PC-9 (cell line): ENCODE measurements at regions not wholly inside any gene's neighbourhood (a gene's known extent, or its start where the extent isn't known, plus 50 kb on each side); places are given as distances from the start of the nearest gene placed in this dataset.

Experiments used
- BruUV-seq: library from RNA; stranded (reverse); fragments of 400-500 nt; replicated peaks from 2 replicates; lab custom pipeline; 2021; lab: Mats Ljungman, UMichigan
- CTCF ChIA-PET: fragments of 300-600 bp; sonication (Branson Sonifier 250); formaldehyde crosslinking; loops from one replicate; lab custom pipeline; 2022; ENCODE audit warnings: antibody characterized with exemption; lab: Charles Lee
- POLR2A ChIA-PET: fragments of 300-600 bp; sonication (Branson Sonifier 250); formaldehyde crosslinking; loops from one replicate; lab custom pipeline; 2022; ENCODE audit warnings: antibody characterized with exemption; ENCODE audit not compliant: unreplicated experiment; lab: Charles Lee
- DNase-seq, 2 experiments: peaks; one replicate each; pipeline versions ENCODE4 v3.0.0 to v3.0.0-alpha.2; 2015 to 2022; ENCODE audit warnings: mixed read lengths in 1 of 2
- H2AFZ ChIP-seq: fragments of 200-600 bp; sonication (generic); 2 replicates; pipeline ENCODE4 v1.8.1; 2017; ENCODE audit warnings: antibody characterized with exemption
- H3F3A ChIP-seq: fragments of 200-600 bp; sonication (generic); 2 replicates; pipeline ENCODE4 v1.8.1; 2017; ENCODE audit warnings: antibody characterized with exemption, mild to moderate bottlenecking, low read depth; ENCODE audit not compliant: insufficient read depth
- H3K27ac ChIP-seq: fragments of 200-600 bp; sonication (generic); 2 replicates; pipeline ENCODE4 v1.6.1; 2016; ENCODE audit warnings: mixed run types
- H3K27me3 ChIP-seq: fragments of 200-600 bp; sonication (generic); 2 replicates; pipeline ENCODE4 v1.6.1; 2016; ENCODE audit warnings: low read depth, mixed run types; ENCODE audit not compliant: insufficient read depth
- H3K36me3 ChIP-seq: fragments of 200-600 bp; sonication (generic); 2 replicates; pipeline ENCODE4 v1.6.1; 2016; ENCODE audit warnings: low read depth, mixed run types
- H3K4me1 ChIP-seq: fragments of 200-600 bp; sonication (generic); replicated peaks from 2 replicates; pipeline ENCODE4 v1.6.1; 2016; ENCODE audit warnings: mixed run types; ENCODE audit not compliant: insufficient read depth
- H3K4me2 ChIP-seq: fragments of 200-600 bp; sonication (generic); 2 replicates; pipeline ENCODE4 v1.6.1; 2017; ENCODE audit warnings: mixed run types
- H3K4me3 ChIP-seq: fragments of 200-600 bp; sonication (generic); 2 replicates; pipeline ENCODE4 v1.6.1; 2016; ENCODE audit warnings: mixed run types
- H3K79me2 ChIP-seq: fragments of 200-600 bp; sonication (generic); 2 replicates; pipeline ENCODE4 v1.6.1; 2017; ENCODE audit warnings: low read depth, mixed run types
- H3K9me2 ChIP-seq: fragments of 200-600 bp; sonication (generic); 2 replicates; pipeline ENCODE4 v1.8.1; 2017; ENCODE audit warnings: mild to moderate bottlenecking; ENCODE audit not compliant: insufficient read depth
- H3K9me3 ChIP-seq: fragments of 200-600 bp; sonication (generic); 2 replicates; pipeline ENCODE4 v1.8.1; 2016; ENCODE audit warnings: low read depth; ENCODE audit not compliant: insufficient read depth
- H4K20me1 ChIP-seq: fragments of 200-600 bp; sonication (generic); 2 replicates; pipeline ENCODE4 v1.8.1; 2017; ENCODE audit not compliant: insufficient read depth
- CTCF ChIP-seq: fragments of 200-600 bp; sonication (generic); conservative IDR thresholded peaks from 2 replicates; pipeline ENCODE4 v1.6.1; 2017; ENCODE audit warnings: mixed run types, antibody characterized with exemption, mild to moderate bottlenecking, moderate library complexity
- EZH2 ChIP-seq: fragments of 200-600 bp; sonication (generic); IDR thresholded peaks from 2 replicates; pipeline ENCODE4 v1.8.0; 2017; ENCODE audit warnings: antibody characterized with exemption, low read depth
- intact Hi-C: fragments of 100-400 bp; cut with micrococcal nuclease; formaldehyde crosslinking; loops from one replicate; pipeline ENCODE4 v1.10.0; 2022; ENCODE audit not compliant: unreplicated experiment

- no peaks in the 10 kb centered on the region for H3K4me1 ChIP-seq
- no peaks in the 10 kb centered on the region for H3F3A ChIP-seq
- H3K27ac ChIP-seq: no peak overlapping the region
- intact Hi-C loops: no loop called here
- H4K20me1 ChIP-seq: no peaks in the 10 kb centered on the region
- POLR2A ChIA-PET: no interaction called here
- no peaks in the 10 kb centered on the region for H3K9me3 ChIP-seq
- no peak overlapping the region for H3K4me2 ChIP-seq
- H3K36me3 ChIP-seq: no peaks in the 10 kb centered on the region
- no peak for DNase-seq
- H3K4me3 ChIP-seq: no peak overlapping the region
- H3K79me2 ChIP-seq: no peaks in the 10 kb centered on the region
- no TSS peak for BruUV-seq
- CTCF ChIA-PET: no interaction called here
- H3K9me2 ChIP-seq: no peaks in the 10 kb centered on the region
- no peaks in the 10 kb centered on the region for H3K27me3 ChIP-seq
- no peak for TF ChIP-seq EZH2
- TF ChIP-seq CTCF: no peak
- no peak overlapping the region for H2AFZ ChIP-seq
Observed at GRCh38 chr2:115942800-115943199, 1500.4 kb downstream of the DPP10 start.

- H3K4me2 ChIP-seq: no peak overlapping the region
- no peak overlapping the region for H2AFZ ChIP-seq
- no peaks in the 10 kb centered on the region for H4K20me1 ChIP-seq
- H3K4me1 ChIP-seq: no peaks in the 10 kb centered on the region
- no peak for DNase-seq
- intact Hi-C loops: no loop called here
- no peaks in the 10 kb centered on the region for H3K9me2 ChIP-seq
- no peaks in the 10 kb centered on the region for H3K36me3 ChIP-seq
- BruUV-seq: no TSS peak
- no peak overlapping the region for H3K27ac ChIP-seq
- TF ChIP-seq EZH2 (no peak), CTCF (no peak)
- CTCF ChIA-PET: no interaction called here
- no peaks in the 10 kb centered on the region for H3K27me3 ChIP-seq
- no peaks in the 10 kb centered on the region for H3K79me2 ChIP-seq
- no peak overlapping the region for H3K4me3 ChIP-seq
- no peaks in the 10 kb centered on the region for H3K9me3 ChIP-seq
- POLR2A ChIA-PET: no interaction called here
- no peaks in the 10 kb centered on the region for H3F3A ChIP-seq
Observed at GRCh38 chr2:115946341-115946740, 1503.9 kb downstream of the DPP10 start.

GRCh38 chr2:115946891-115947290 lies 1504.5 kb downstream of the DPP10 start:
- Histone ChIP-seq H3K36me3 (no peaks in the 10 kb centered on the region), H3F3A (no peaks in the 10 kb centered on the region), H3K79me2 (no peaks in the 10 kb centered on the region), H3K27me3 (no peaks in the 10 kb centered on the region), H3K9me2 (no peaks in the 10 kb centered on the region), H3K4me3 (no peak overlapping the region), H3K4me2 (no peak overlapping the region), H3K27ac (no peak overlapping the region), H3K4me1 (no peaks in the 10 kb centered on the region), H2AFZ (no peak overlapping the region), H3K9me3 (no peaks in the 10 kb centered on the region), H4K20me1 (no peaks in the 10 kb centered on the region)
- intact Hi-C loops: no loop called here
- no TSS peak for BruUV-seq
- TF ChIP-seq EZH2 (no peak), CTCF (no peak)
- ChIA-PET POLR2A (no interaction called here), CTCF (no interaction called here)
- no peak for DNase-seq
